C4-2B (cell line): ENCODE measurements at regions not wholly inside any gene's neighbourhood (a gene's known extent, or its start where the extent isn't known, plus 50 kb on each side); places are given as distances from the start of the nearest gene placed in this dataset.

Source experiments
- CTCF ChIP-seq: fragments of 450-650 bp; conservative IDR thresholded peaks from 2 replicates; pipeline ENCODE4 v1.5.1; 2017; ENCODE audit warnings: mild to moderate bottlenecking
- ZFX ChIP-seq: fragments of 450-650 bp; IDR thresholded peaks from 2 replicates; pipeline ENCODE4 v1.6.1; 2017

GRCh38 chr12:40435951-40436350 is 211.2 kb downstream of the LRRK2 start:
- TF ChIP-seq CTCF, result no peak
- TF ChIP-seq ZFX, result no peak
